BJ (cell line): ENCODE measurements at regions not wholly inside any gene's neighbourhood (a gene's known extent, or its start where the extent isn't known, plus 50 kb on each side); places are given as distances from the start of the nearest gene placed in this dataset.
A peak's percentile ranks its signal among the peaks of the same experiment; 100 is the strongest.

Source experiments
- CTCF ChIA-PET: fragments of 350-600 bp; formaldehyde crosslinking; extraction: SDS; loops from one replicate; lab custom pipeline; 2021; ENCODE audit warnings: antibody characterized with exemption, inconsistent platforms; lab: Yijun Ruan, JAX
- POLR2A ChIA-PET: fragments of 300-600 bp; sonication (Branson Sonifier 250); formaldehyde crosslinking; extraction: SDS; loops from one replicate; lab custom pipeline; 2021; ENCODE audit warnings: antibody characterized with exemption; lab: Charles Lee
- DNase-seq: peaks from one replicate; pipeline ENCODE4 v3.0.0-alpha.2; 2011; ENCODE audit warnings: low read depth
- H3K27me3 ChIP-seq: 2 replicates; pipeline ENCODE4 v1.6.0; 2011; ENCODE audit warnings: low read length; ENCODE audit not compliant: control insufficient read depth, insufficient read depth
- H3K36me3 ChIP-seq: 2 replicates; pipeline ENCODE4 v1.5.1; 2011; ENCODE audit warnings: low read length; ENCODE audit not compliant: control insufficient read depth, insufficient read depth
- H3K4me3 ChIP-seq: 2 replicates; pipeline ENCODE4 v1.5.1; 2011; ENCODE audit warnings: low read depth, mild to moderate bottlenecking, control low read depth, low read length
- CTCF ChIP-seq: IDR thresholded peaks from 2 replicates; pipeline ENCODE4 v1.5.1; 2011; ENCODE audit warnings: low read depth, mild to moderate bottlenecking, control low read depth, inconsistent platforms, low read length, moderate library complexity; ENCODE audit not compliant: insufficient read depth

GRCh38 chr1:217333939-217334338 lies 297.0 kb downstream of the GPATCH2 start:
- no peak for DNase-seq
- TF ChIP-seq CTCF = peak; percentile 69
- POLR2A ChIA-PET = no interaction called here
- H3K36me3 ChIP-seq = no peaks in the 10 kb centered on the region
- H3K27me3 ChIP-seq = no peaks in the 10 kb centered on the region
- H3K4me3 ChIP-seq = no peak overlapping the region
- CTCF ChIA-PET = interaction anchor here (0.7 to 1.2 kb wide), 5 partner anchors 11 to 584 kb away, joined by 3 to 4 read pairs (median 3); no protein-coding TSS in a partner anchor

GRCh38 chr1:217332431-217333065 lies 298.3 kb downstream of the GPATCH2 start:
- H3K27me3 ChIP-seq = no peaks in the 10 kb centered on the region
- ChIA-PET POLR2A (no interaction called here), CTCF (interaction anchor here (0.9 to 1.3 kb wide), 4 partner anchors 9 to 583 kb away, joined by 3 to 4 read pairs (median 3); no protein-coding TSS in a partner anchor)
- no peak overlapping the region for H3K4me3 ChIP-seq
- TF ChIP-seq CTCF = no peak
- no peaks in the 10 kb centered on the region for H3K36me3 ChIP-seq
- no peak for DNase-seq

- no peaks in the 10 kb centered on the region for H3K36me3 ChIP-seq
- H3K27me3 ChIP-seq = no peaks in the 10 kb centered on the region
- CTCF ChIA-PET = interaction anchor here (1.3 kb wide), 1 partner anchor 10 kb away, joined by 4 read pairs; no protein-coding TSS in a partner anchor
- POLR2A ChIA-PET = no interaction called here
- TF ChIP-seq CTCF = no peak
- no peak overlapping the region for H3K4me3 ChIP-seq
- DNase-seq = no peak
These were observed 299.2 kb downstream of the GPATCH2 start for GRCh38 chr1:217331698-217332097.

- no peak for DNase-seq
- CTCF ChIA-PET = no interaction called here
- Histone ChIP-seq H3K27me3 (no peaks in the 10 kb centered on the region), H3K4me3 (no peak overlapping the region), H3K36me3 (no peaks in the 10 kb centered on the region)
- POLR2A ChIA-PET = no interaction called here
- no peak for TF ChIP-seq CTCF
These were observed 303.0 kb downstream of the GPATCH2 start for GRCh38 chr1:217327901-217328300.

GRCh38 chr1:217322834-217323233 lies 308.1 kb downstream of the GPATCH2 start:
- ChIA-PET POLR2A (interaction anchor here (0.6 kb wide), 1 partner anchor 30 kb away, joined by 4 read pairs; no protein-coding TSS in a partner anchor), CTCF (interaction anchor here (1.1 to 1.5 kb wide), 2 partner anchors 9 to 11 kb away, joined by 3 to 4 read pairs; no protein-coding TSS in a partner anchor)
- Histone ChIP-seq H3K36me3 (no peaks in the 10 kb centered on the region), H3K27me3 (no peaks in the 10 kb centered on the region), H3K4me3 (no peak overlapping the region)
- no peak for DNase-seq
- no peak for TF ChIP-seq CTCF
